ENCODE measurements at regions not wholly inside any gene's neighbourhood (a gene's known extent, or its start where the extent isn't known, plus 50 kb on each side); places are given as distances from the start of the nearest gene placed in this dataset.

GRCh38 chr2:238523158-238524110 is 96.7 kb downstream of the ASB1 start:
- TF ChIP-seq ZNF23 (tag by site-specific recombination; IDR thresholded peaks at IDR 0.05; ENCODE audit: borderline replicate concordance) (no peak), PRDM10 (tag by site-specific recombination; IDR thresholded peaks at IDR 0.05) (no peak), REST (tag by site-specific recombination; IDR thresholded peaks at IDR 0.05) (no peak), ZNF704 (tag by site-specific recombination; IDR thresholded peaks at IDR 0.05) (no peak), CTCF (tag by site-specific recombination; IDR thresholded peaks at IDR 0.05) (no peak), GLI2 (tag by site-specific recombination; IDR thresholded peaks at IDR 0.05; ENCODE audit: borderline replicate concordance, low read depth) (no peak), SALL2 (tag by site-specific recombination; IDR thresholded peaks at IDR 0.05; ENCODE audit: borderline replicate concordance) (no peak), ZBTB11 (tag by site-specific recombination; conservative IDR thresholded peaks at IDR 0.05; ENCODE audit: low read depth) (no peak), ZNF707 (tag by site-specific recombination; IDR thresholded peaks at IDR 0.05) (no peak), GFI1B (tag by site-specific recombination; IDR thresholded peaks at IDR 0.05) (no peak), PBX3 (CRISPR knock-in tag; IDR thresholded peaks at IDR 0.05) (no peak)
